M059J (cell line): ENCODE measurements at regions not wholly inside any gene's neighbourhood (a gene's known extent, or its start where the extent isn't known, plus 50 kb on each side); places are given as distances from the start of the nearest gene placed in this dataset.
"Not testable (repeated sequence)": the region's sequence is repeated elsewhere in the genome, so short reads cannot be mapped to it uniquely, and the experiment has no call there.

Experiments
- DNase-seq: peaks from one replicate; pipeline ENCODE4 v3.0.0-alpha.2; 2012; ENCODE audit warnings: low read depth

DNA sequence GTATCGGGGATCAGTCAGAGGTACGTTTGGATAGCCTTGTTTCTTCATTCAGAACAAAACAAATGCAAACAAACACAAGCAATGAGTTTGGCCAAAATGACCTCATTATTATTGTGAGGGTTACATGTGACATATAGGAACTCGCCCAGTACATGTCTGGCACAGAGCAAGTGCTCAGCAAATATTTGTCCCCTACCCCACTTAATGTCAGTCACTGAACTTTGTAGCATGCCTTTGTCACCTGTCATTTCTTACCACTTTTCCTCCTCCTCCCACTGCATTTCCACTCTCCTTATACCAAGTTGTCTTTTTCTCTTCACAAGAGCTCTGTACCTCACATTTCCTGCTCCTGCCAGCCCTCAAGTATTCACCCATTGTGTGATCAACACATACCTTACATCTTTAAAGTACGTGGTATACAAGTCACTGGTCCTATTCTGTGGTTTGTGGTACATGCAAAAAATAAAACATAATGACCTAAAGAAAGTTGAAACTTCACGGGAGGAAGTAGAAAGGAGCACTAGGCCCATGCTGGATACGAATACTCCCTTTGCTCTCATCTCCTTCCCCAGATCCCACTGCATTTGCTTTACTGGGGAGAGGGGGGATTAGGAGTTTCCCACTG lies 236.0 kb downstream of the INHBA start:
- no peak for DNase-seq

DNA sequence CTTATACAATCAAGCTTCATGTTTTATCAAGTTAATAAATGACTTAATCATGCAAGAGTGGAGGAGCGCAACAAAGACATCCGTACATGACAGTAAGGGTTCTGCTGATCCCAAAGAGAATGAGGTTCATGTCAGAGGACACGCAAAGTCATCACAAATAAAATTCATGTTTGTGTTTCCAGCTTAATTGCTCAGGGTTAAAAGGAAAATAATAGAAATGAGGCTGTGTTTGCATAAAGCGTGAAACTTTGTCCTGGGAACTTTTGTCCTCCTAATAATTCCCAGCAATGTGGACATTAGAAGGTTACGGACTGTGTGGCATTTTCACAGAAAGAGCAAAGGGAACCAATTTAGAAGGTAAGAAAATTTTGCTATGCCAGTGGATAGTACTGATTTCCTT lies 237.3 kb downstream of the INHBA start:
- no peak for DNase-seq

GRCh38 chr7:41463770-41464470 lies 239.0 kb downstream of the INHBA start:
- no peak for DNase-seq

GRCh38 chr7:41459623-41460261 lies 243.1 kb downstream of the INHBA start:
- peak; percentile 22 for DNase-seq

DNA sequence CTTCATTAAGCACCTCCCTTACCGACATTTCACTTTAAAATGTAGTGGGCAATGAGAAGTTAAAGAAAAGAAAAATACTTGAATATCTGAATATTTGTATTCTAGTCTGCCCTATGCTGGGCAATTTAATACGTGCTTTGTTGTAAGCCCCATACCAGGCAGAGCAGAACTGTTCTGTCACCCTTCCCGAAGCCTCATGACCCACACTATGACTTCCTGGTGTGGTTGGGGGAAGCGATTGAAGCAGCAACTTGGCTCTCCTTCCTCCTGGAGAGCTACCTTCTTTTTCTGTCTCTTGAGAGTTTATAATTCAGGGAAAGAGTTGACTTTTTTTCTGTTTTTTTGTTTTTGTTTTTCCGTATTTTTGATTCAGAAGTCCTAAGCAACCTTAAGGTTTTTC lies 243.7 kb downstream of the INHBA start:
- no peak for DNase-seq

GRCh38 chr7:41457832-41458437 lies 245.0 kb downstream of the INHBA start:
- no peak for DNase-seq

GRCh38 chr7:41451826-41452225 lies 251.1 kb downstream of the INHBA start:
- DNase-seq: peak; percentile 60

GRCh38 chr7:41449694-41450093 lies 253.2 kb downstream of the INHBA start:
- DNase-seq: no peak

- no peak for DNase-seq
Measured at GRCh38 chr7:41449286-41449685, 253.6 kb downstream of the INHBA start.

DNA sequence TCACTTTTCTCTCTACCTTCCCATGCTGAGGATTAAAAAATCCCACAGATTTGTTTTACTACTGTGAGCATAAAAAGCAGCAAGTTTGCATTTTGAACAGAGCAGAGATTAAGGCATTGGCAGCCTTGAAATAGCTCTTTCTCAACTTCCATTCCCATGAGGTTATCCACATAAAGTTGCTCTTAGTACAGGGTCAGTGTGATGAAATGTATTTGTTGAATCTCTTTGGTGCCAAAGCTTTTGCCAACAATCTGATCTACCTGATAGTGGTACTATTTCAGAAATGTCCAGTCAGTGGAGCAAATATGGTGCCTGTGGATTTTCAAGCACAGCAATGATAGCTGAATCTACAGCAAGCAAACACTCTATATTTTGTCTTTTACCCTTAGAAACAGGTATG lies 254.8 kb downstream of the INHBA start:
- no peak for DNase-seq

- no peak for DNase-seq
Measured at GRCh38 chr7:41447450-41448042, 255.3 kb downstream of the INHBA start.

DNA sequence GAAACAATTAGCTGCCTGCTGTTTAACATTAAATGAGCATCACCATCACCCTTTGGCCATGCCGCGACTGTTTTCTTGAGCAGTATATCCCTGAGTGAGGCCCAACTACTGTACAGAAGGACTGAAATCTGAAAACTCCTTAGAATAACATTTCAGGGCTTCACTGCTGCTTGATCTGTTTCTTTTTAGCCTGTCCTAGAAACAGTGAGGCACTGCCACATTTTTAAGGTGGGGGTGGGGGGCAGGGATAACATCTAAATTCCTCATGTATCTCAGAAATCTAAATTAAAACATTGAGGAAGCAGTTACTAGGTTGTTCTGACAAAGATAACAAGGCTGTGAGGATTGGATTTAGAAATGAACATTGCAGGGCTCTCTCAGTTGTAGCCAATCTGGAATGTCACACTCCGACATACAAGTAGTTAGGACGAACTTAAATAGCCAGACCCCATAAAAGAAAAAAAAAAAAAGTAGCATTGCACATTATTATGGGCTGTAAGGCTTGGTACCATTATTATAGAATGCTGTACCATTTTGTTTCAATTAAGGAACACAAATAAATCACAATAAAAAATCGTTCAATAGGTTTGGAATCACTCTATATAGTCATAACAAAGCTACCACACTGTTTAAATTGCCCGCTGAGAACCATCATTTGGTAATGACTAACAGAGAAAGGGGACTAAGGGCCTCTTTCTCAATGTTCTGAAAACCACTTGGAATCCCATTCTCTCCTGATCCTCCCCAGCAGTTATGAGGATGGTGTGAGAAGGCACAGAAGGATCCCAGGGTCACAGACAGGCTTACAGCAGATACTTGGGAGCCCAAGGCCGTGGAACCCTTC lies 256.1 kb downstream of the INHBA start:
- DNase-seq: no peak

DNA sequence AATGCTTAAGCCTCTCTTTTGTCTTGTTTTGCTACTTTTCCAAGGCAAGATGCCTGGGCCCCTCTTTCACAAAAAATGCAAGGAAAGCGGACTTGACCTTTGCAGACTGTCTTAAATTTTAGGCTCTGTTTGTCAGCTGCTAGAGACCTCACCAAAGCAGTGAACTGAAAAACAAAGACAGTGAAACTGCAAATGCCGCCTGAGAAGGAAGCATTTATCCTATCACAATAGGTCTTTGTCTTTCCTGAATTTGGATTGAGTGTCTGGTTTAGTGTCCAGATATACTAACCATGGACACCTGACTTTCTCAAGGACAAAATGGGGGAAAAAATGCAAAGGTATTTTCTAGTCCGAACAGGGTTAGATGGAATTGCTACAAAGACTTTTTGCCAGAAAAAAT lies 256.9 kb downstream of the INHBA start:
- DNase-seq: no peak

- no peak for DNase-seq
Measured at GRCh38 chr7:41445432-41445831, 257.5 kb downstream of the INHBA start.

GRCh38 chr7:41439515-41439879 lies 263.4 kb downstream of the INHBA start:
- no peak for DNase-seq

DNA sequence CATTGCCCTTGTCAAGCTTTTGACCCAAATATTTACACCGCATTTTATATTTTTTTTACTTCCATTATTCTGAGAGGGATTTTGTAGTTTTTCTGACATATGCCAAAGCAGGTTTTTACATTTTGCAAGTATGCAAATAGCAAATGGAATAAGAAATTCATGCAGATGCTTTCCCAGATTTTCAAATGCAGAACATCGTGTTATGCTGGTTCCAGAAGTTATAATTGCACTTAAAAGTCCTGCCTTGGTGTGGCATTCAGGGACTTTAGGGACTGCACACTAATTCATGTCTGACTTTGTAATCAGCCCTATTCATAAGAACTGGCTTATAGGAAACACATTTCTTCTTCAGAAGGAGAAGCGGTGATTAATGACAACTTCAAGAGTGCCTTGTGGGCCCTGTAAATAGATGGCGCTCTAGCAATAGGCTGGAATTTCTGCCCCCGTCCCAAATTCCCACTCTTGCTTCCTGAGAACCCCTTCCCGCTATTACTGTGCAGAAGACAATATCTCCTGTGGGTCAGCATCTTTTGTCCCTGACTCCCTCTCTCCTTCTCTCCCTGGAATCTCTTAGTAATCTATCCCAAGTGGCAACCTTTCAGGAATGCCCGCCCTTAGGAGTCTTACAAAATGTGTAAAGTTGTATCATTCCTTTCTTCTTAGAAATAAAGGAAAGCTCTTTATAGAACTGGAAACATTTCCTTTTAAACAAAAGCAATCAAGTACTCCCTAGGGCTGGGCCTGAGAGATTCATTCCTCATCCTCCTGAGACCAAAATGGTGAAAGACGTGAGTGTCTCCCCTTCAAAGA lies 264.0 kb downstream of the INHBA start:
- peak; percentile 23 for DNase-seq

DNA sequence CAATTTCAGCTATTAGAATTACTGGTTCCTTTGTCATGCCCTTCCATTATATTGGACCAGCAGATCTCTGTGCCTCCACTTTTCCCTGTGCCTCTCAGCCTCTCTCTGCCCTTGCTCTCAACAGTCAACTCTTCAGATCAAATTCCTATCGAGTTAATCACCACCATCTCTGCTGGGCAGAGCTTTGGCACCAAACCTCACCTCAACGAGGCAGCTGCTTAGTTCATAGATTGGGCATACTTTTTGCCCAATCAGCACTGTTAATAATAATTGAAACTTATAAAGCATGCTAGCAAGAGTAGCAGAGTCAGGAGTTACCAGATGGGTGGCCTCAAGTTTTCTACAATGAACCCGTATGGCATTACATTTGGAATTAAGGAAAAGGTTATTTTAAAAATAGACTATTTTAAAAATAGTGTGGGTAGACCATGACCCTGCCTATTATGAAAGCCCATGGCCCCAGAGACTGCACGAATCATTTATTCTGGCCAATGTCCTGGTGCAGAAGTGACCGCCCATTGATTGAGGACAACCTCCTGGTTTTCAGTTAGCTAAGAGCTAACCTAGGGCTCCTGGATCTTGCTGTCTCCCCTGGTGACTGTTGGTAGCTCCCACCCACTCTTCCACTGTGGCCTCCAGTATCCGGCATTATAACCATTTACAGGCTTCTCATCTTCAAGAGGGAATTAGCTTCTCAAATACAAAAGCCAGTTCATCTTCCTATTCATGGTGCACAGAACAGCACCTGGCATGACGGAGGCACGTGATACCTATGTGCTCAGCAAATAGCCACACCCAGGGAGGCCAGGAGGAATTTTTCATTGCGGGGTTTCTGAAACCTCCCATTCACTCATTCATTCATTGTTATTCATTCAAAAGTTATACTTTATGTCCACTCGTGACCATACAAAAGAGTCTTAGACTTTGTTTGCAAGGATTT lies 265.4 kb downstream of the INHBA start:
- peak; percentile 88 for DNase-seq

DNA sequence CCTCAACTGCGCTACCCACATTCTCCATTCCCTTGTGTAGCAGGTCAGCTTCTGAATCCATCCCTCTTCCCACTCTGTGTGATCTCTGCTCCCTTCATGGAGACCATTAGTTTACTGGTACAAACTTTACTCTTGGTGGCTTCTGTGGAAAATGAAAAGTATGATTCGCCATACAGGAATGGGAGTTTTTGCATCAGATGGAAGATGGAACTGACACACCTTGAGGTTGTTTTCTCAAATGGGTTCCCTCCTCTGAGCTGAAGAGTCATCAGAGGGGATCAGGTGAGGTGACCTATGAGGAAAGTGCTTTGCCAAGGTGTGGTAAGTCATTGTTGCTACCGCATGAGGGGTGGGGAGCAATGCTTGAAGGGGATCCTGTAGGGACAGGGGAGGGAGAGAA lies 266.8 kb downstream of the INHBA start:
- peak; percentile 72 for DNase-seq

- not testable (repeated sequence) for DNase-seq
Measured at GRCh38 chr7:41435020-41435419, 267.9 kb downstream of the INHBA start.

DNA sequence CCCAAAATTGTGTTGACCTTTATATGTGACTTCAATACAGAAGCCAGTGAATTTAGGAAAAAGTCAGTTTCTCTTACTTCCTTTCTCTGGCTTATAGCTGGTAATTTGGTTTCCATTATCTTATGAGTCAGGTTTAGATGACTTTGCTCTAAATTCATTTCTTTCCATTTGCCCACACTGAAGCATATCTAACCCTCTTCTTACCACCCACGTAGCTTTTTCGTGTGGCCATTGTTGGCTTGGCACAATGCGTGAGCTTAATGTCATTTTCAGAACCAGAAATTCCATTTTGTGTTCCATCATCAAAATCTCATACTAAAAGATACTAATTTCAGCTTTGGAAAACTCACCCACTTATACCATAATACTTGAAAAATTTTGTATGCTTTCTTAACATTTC lies 271.2 kb downstream of the INHBA start:
- DNase-seq: no peak
